GM21619 (cell line): ENCODE measurements at regions not wholly inside any gene's neighbourhood (a gene's known extent, or its start where the extent isn't known, plus 50 kb on each side); places are given as distances from the start of the nearest gene placed in this dataset.
"Not testable (repeated sequence)": the region's sequence is repeated elsewhere in the genome, so short reads cannot be mapped to it uniquely, and the experiment has no call there.

ENCODE experiments used
- ATAC-seq: cut with Tn5 transposase; IDR thresholded peaks from one replicate; pipeline ENCODE4 v1.9.1; 2021; ENCODE audit not compliant: unreplicated experiment

GRCh38 chr12:58615576-58615975 is 304.7 kb downstream of the LRIG3 start:
- no peak for ATAC-seq

GRCh38 chr12:58616618-58617017 is 303.7 kb downstream of the LRIG3 start:
- no peak for ATAC-seq

- no peak for ATAC-seq
These were observed 299.2 kb downstream of the LRIG3 start for GRCh38 chr12:58621126-58621525.

- ATAC-seq: no peak
These were observed 290.9 kb downstream of the LRIG3 start for GRCh38 chr12:58629376-58629775.

- no peak for ATAC-seq
These were observed 286.8 kb downstream of the LRIG3 start for GRCh38 chr12:58633479-58633878.

- ATAC-seq: no peak
These were observed 280.9 kb downstream of the LRIG3 start for GRCh38 chr12:58639318-58639934.

- ATAC-seq: no peak
These were observed 280.0 kb downstream of the LRIG3 start for GRCh38 chr12:58640314-58640713.

GRCh38 chr12:58645946-58646345 is 274.4 kb downstream of the LRIG3 start:
- ATAC-seq: no peak

- no peak for ATAC-seq
These were observed 272.8 kb downstream of the LRIG3 start for GRCh38 chr12:58647495-58647894.

- no peak for ATAC-seq
These were observed 272.1 kb downstream of the LRIG3 start for GRCh38 chr12:58648176-58648575.

- ATAC-seq: no peak
These were observed 268.5 kb downstream of the LRIG3 start for GRCh38 chr12:58651850-58652249.

GRCh38 chr12:58654021-58654420 is 266.3 kb downstream of the LRIG3 start:
- no peak for ATAC-seq

- ATAC-seq: no peak
These were observed 264.9 kb downstream of the LRIG3 start for GRCh38 chr12:58655375-58655774.

GRCh38 chr12:58656254-58657009 is 263.9 kb downstream of the LRIG3 start:
- ATAC-seq: no peak

GRCh38 chr12:58657190-58657589 is 263.1 kb downstream of the LRIG3 start:
- ATAC-seq: no peak

- ATAC-seq: no peak
These were observed 254.9 kb downstream of the LRIG3 start for GRCh38 chr12:58665375-58665774.

GRCh38 chr12:58668233-58668632 is 252.1 kb downstream of the LRIG3 start:
- ATAC-seq: no peak

- no peak for ATAC-seq
These were observed 251.4 kb downstream of the LRIG3 start for GRCh38 chr12:58668871-58669270.

- ATAC-seq: no peak
These were observed 249.7 kb downstream of the LRIG3 start for GRCh38 chr12:58670623-58671022.

GRCh38 chr12:58671196-58671595 is 249.1 kb downstream of the LRIG3 start:
- no peak for ATAC-seq

- no peak for ATAC-seq
These were observed 247.3 kb downstream of the LRIG3 start for GRCh38 chr12:58673021-58673420.

- not testable (repeated sequence) for ATAC-seq
These were observed 242.5 kb downstream of the LRIG3 start for GRCh38 chr12:58677833-58678232.

GRCh38 chr12:58678753-58679152 is 241.6 kb downstream of the LRIG3 start:
- no peak for ATAC-seq
